ENCODE measurements at regions not wholly inside any gene's neighbourhood (a gene's known extent, or its start where the extent isn't known, plus 50 kb on each side); places are given as distances from the start of the nearest gene placed in this dataset.

DNA sequence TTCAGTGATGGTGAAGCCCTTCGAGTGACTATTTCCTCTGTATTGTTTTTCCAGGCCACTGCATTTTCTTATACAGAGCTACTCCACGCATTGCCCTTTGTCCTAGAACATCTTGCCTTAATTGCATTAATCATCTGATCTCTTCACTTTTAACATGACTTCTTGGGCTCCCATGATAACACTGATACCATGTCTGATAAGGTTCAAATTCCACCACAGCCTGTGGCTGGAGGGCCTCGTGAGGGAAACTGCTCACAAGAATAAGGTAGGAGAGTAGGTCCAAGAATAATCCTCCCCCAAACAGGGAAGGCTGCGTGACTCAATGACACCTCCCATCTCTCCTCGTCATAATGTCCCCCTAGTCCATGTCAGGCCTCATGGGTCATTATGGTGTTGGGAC is 165.5 kb upstream of the ECI2 start:
- H3K27ac ChIP-seq: no peak overlapping the region
- TF ChIP-seq, protein P1, sequence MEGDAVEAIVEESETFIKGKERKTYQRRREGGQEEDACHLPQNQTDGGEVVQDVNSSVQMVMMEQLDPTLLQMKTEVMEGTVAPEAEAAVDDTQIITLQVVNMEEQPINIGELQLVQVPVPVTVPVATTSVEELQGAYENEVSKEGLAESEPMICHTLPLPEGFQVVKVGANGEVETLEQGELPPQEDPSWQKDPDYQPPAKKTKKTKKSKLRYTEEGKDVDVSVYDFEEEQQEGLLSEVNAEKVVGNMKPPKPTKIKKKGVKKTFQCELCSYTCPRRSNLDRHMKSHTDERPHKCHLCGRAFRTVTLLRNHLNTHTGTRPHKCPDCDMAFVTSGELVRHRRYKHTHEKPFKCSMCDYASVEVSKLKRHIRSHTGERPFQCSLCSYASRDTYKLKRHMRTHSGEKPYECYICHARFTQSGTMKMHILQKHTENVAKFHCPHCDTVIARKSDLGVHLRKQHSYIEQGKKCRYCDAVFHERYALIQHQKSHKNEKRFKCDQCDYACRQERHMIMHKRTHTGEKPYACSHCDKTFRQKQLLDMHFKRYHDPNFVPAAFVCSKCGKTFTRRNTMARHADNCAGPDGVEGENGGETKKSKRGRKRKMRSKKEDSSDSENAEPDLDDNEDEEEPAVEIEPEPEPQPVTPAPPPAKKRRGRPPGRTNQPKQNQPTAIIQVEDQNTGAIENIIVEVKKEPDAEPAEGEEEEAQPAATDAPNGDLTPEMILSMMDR (conservative IDR thresholded peaks at IDR 0.05): no peak

GRCh38 chr6:4299476-4299875 is 164.1 kb upstream of the ECI2 start:
- TF ChIP-seq, protein P1 (conservative IDR thresholded peaks at IDR 0.05): no peak
- no peak overlapping the region for H3K27ac ChIP-seq

DNA sequence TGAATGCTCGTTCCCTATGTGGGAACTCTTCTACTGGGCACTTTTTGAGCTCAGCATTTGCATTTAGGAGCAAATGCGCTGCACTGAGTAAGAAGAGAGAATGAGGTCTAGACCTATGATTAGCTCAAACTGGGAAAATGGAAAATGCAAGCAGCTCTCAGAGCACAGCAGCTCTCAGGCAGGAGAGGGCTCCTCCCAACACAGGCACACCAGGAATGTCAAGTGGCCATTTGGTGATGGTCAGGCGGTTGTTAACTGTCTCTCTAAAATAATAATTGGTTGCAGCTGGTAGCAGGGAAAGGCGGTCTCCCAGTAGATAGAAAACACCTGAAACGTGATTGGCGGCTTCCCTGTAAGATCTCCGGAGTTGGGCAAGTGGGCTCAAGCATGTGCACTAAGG is 162.0 kb upstream of the ECI2 start:
- TF ChIP-seq, protein P1 (conservative IDR thresholded peaks at IDR 0.05): no peak
- no peak overlapping the region for H3K27ac ChIP-seq

DNA sequence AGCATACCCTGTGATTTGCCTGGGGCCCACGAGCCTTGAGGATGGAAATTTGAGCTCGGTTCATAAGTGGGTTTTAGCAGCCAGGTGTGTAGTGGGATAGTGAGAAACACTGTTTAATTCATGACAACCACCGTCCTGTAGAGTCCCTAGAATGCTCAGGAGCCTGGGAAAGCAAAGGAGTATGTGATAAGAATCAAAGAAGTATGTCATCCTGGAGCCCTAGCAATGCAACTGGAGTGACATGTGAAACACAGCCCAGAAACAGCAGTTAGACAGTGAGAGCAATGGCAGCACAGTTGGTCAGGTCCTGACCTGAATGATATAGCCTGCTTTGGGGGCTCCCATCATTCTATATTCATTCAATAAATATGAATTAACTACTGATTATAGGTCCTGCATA is 161.2 kb upstream of the ECI2 start:
- TF ChIP-seq, protein P1 (conservative IDR thresholded peaks at IDR 0.05): no peak
- no peak overlapping the region for H3K27ac ChIP-seq

DNA sequence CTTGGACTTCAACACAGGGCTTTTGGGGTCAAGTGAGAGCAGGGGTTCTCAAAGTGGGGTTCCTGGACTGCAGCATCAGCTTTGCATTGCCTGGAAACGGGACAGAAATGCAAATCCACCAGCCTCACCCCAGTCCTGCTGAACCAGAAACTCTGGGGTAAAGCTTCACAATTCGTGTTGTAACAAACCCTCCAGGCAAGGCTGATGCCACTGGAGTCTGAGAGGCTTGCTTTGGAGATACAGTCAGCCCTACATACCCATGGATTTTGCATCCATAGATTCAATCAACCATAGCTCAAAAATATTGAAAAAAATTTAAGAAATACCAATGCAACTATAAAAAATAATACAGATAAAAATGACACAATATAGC is 160.4 kb upstream of the ECI2 start:
- H3K27ac ChIP-seq: no peak overlapping the region
- TF ChIP-seq, protein P1 (conservative IDR thresholded peaks at IDR 0.05): no peak

GRCh38 chr6:4295058-4295782 is 159.8 kb upstream of the ECI2 start:
- H3K27ac ChIP-seq: no peak overlapping the region

GRCh38 chr6:4294636-4295035 is 159.3 kb upstream of the ECI2 start:
- H3K27ac ChIP-seq: no peak overlapping the region
- TF ChIP-seq, protein P1 (conservative IDR thresholded peaks at IDR 0.05): no peak

More at GRCh38 chr6:4295058-4295782, 159.8 kb upstream of the ECI2 start:
- TF ChIP-seq, protein P1 (conservative IDR thresholded peaks at IDR 0.05): no peak

Measured in VCaP (cell line).